ENCODE measurements at regions not wholly inside any gene's neighbourhood (a gene's known extent, or its start where the extent isn't known, plus 50 kb on each side); places are given as distances from the start of the nearest gene placed in this dataset.

GRCh38 chr4:32219306-32220075 lies 1499.3 kb downstream of the PCDH7 start:
- Histone ChIP-seq H3K4ac (ENCODE audit: low read depth, low read length) (no peak overlapping the region), H4K20me1 (ENCODE audit: control insufficient read depth, insufficient read depth, insufficient read length) (no peaks in the 10 kb centered on the region), H3K14ac (ENCODE audit: insufficient read depth, low read length) (no peak overlapping the region), H3K79me2 (ENCODE audit: insufficient read depth, low read length) (no peaks in the 10 kb centered on the region), H3K23me2 (ENCODE audit: insufficient read length, low read depth, low read length, poor library complexity, severe bottlenecking) (no peaks in the 10 kb centered on the region), H3K9me3 (ENCODE audit: control insufficient read depth, low read depth, low read length) (no peaks in the 10 kb centered on the region), H2BK12ac (ENCODE audit: insufficient read length, low read depth, low read length) (no peak overlapping the region), H2AK5ac (ENCODE audit: insufficient read length, low read length) (no peak overlapping the region), H3K27ac (ENCODE audit: insufficient read length, low read depth, low read length) (no peak overlapping the region), H3K27me3 (ENCODE audit: insufficient read depth, low read length) (no peaks in the 10 kb centered on the region), H4K91ac (ENCODE audit: insufficient read length, low read depth, low read length) (no peak overlapping the region), H3K79me1 (ENCODE audit: insufficient read depth, low read depth, low read length, poor library complexity, severe bottlenecking) (no peaks in the 10 kb centered on the region), H3K18ac (ENCODE audit: insufficient read length, low read depth, low read length) (no peak overlapping the region), H3K23ac (ENCODE audit: insufficient read length, low read depth, low read length) (no peak overlapping the region), H3T11ph (ENCODE audit: low read length) (no peak overlapping the region), H3K4me1 (ENCODE audit: insufficient read depth, low read length) (no peaks in the 10 kb centered on the region), H3K4me2 (ENCODE audit: insufficient read depth, insufficient read length, low read length) (no peak overlapping the region), H2BK120ac (ENCODE audit: low read depth, low read length, poor library complexity, severe bottlenecking) (no peak overlapping the region), H2BK5ac (ENCODE audit: insufficient read length, low read length) (no peak overlapping the region), H4K8ac (replicated peaks; ENCODE audit: insufficient read length, low read depth, low read length) (no peak overlapping the region), H2BK15ac (ENCODE audit: low read depth, low read length) (no peak overlapping the region), H2BK20ac (ENCODE audit: low read depth, low read length, poor library complexity, severe bottlenecking) (no peak overlapping the region), H3K56ac (ENCODE audit: insufficient read length, low read depth, low read length) (no peak overlapping the region), H3K9ac (ENCODE audit: extremely low read depth, insufficient read length, low read length) (no peak overlapping the region), H2AFZ (ENCODE audit: low read length) (no peak overlapping the region), H4K5ac (ENCODE audit: insufficient read length, low read depth, low read length) (no peak overlapping the region)
- Mint-ChIP-seq H3K4me3 (no peak overlapping the region), H3K9me3 (peaks cover 0 to 2% of the 10 kb centered on the region in 2 experiments; a peak in 2 of 5 replicates), H3K36me3 (ENCODE audit: insufficient read depth in 1 of 3, low read depth in 3 of 3) (no peaks in the 10 kb centered on the region; a peak in 1 of 7 replicates), H3K27ac (no peak overlapping the region), H3K27me3 (ENCODE audit: low read depth) (no peaks in the 10 kb centered on the region), H3K4me1 (no peaks in the 10 kb centered on the region)
- no CpG with 5 or more reads among the region's 3 CpGs for WGBS (ENCODE audit: extremely low coverage, insufficient read length, low lambda C conversion rate)
- no peak for TF ChIP-seq CTCF (conservative IDR thresholded peaks at IDR 0.05)
- DNase-seq, result no peak

Data from H9 (cell line).